SU-DHL-6 (cell line): ENCODE measurements at regions not wholly inside any gene's neighbourhood (a gene's known extent, or its start where the extent isn't known, plus 50 kb on each side); places are given as distances from the start of the nearest gene placed in this dataset.

Experiments used
- EZH2phosphoT487 ChIP-seq: fragments of 200-600 bp; sonication (generic), shearing (Covaris generic); conservative IDR thresholded peaks from 2 replicates; pipeline ENCODE4 v1.6.1; 2018; ENCODE audit warnings: mild to moderate bottlenecking, antibody characterized with exemption, low read length, moderate library complexity, mixed read lengths
- TF ChIP-seq, protein P1 (sequence below): fragments of 200-600 bp; sonication (generic); IDR thresholded peaks from one replicate; pipeline ENCODE4 v1.5.1; 2017; ENCODE audit warnings: antibody characterized with exemption, mild to moderate bottlenecking, low read length, moderate library complexity; ENCODE audit not compliant: insufficient read depth, poor library complexity, severe bottlenecking

DNA sequence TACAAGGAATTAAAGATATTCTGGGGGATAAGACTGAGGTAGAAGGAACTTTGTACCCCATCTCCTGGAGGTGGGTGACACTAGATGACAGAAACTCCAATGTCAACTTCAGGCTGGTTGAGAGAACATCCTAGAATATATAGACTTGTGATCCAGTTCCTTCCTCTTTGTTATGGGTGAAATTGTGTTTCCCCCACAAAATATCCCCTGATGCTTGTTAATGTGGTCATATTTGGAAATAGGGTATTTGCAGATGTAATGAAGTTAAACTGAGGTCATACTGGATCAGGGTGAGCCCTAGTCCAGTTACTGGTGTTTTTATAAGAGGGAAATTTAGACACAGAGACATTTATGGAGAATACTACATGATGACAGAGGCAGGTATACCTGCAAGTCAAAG lies 114.0 kb upstream of the NAMPT start:
- TF ChIP-seq, protein P1, sequence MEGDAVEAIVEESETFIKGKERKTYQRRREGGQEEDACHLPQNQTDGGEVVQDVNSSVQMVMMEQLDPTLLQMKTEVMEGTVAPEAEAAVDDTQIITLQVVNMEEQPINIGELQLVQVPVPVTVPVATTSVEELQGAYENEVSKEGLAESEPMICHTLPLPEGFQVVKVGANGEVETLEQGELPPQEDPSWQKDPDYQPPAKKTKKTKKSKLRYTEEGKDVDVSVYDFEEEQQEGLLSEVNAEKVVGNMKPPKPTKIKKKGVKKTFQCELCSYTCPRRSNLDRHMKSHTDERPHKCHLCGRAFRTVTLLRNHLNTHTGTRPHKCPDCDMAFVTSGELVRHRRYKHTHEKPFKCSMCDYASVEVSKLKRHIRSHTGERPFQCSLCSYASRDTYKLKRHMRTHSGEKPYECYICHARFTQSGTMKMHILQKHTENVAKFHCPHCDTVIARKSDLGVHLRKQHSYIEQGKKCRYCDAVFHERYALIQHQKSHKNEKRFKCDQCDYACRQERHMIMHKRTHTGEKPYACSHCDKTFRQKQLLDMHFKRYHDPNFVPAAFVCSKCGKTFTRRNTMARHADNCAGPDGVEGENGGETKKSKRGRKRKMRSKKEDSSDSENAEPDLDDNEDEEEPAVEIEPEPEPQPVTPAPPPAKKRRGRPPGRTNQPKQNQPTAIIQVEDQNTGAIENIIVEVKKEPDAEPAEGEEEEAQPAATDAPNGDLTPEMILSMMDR, result no peak
- TF ChIP-seq EZH2phosphoT487, result no peak
